Epithelial cell of proximal tubule (primary cell): ENCODE measurements at regions not wholly inside any gene's neighbourhood (a gene's known extent, or its start where the extent isn't known, plus 50 kb on each side); places are given as distances from the start of the nearest gene placed in this dataset.

Experiments
- DNase-seq: peaks from one replicate; pipeline ENCODE4 v3.0.0-alpha.2; 2011; ENCODE audit warnings: low read depth
- H3K4me3 ChIP-seq: 2 replicates; pipeline ENCODE4 v1.5.1; 2011; ENCODE audit warnings: low read depth, mild to moderate bottlenecking, low read length
- TF ChIP-seq, protein P1 (sequence below): conservative IDR thresholded peaks from 2 replicates; pipeline ENCODE4 v1.5.1; 2012; ENCODE audit warnings: low read depth, mild to moderate bottlenecking, low read length

DNA sequence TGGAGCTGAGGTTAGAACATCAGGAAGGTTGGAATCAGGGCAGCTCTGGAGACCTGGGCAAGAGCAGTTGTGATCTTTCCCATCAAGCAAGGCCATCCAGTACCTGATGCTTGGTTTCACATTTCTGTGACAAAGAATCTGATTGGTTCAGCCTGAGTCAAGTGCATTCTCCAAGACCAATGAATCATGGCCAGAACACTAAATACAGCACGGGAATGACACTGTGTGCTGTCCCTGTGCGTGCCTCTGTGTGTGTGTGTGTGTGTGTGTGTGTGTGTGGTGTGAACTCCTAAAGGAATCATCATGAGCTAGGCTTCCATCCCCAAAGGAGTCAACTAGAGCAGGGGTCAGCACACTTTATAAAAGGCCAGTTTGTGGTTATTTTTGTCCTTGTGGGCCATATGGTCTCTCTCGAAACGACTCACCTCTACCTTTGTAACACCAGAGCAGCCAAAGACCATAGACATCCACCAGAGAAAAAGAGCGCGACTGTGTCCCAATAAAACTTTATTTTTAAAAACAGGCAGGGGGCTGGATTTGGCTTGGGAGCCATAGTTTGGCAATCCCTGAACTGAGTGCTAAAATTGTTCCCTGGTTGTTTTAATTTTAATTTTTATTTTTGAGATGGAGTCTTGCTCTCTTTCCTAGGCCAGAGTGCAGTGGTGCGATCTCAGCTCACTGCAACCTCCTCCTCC is 99.7 kb downstream of the INHBB start:
- DNase-seq, result no peak
- no peak overlapping the region for H3K4me3 ChIP-seq
- TF ChIP-seq, protein P1, sequence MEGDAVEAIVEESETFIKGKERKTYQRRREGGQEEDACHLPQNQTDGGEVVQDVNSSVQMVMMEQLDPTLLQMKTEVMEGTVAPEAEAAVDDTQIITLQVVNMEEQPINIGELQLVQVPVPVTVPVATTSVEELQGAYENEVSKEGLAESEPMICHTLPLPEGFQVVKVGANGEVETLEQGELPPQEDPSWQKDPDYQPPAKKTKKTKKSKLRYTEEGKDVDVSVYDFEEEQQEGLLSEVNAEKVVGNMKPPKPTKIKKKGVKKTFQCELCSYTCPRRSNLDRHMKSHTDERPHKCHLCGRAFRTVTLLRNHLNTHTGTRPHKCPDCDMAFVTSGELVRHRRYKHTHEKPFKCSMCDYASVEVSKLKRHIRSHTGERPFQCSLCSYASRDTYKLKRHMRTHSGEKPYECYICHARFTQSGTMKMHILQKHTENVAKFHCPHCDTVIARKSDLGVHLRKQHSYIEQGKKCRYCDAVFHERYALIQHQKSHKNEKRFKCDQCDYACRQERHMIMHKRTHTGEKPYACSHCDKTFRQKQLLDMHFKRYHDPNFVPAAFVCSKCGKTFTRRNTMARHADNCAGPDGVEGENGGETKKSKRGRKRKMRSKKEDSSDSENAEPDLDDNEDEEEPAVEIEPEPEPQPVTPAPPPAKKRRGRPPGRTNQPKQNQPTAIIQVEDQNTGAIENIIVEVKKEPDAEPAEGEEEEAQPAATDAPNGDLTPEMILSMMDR, result no peak

- H3K4me3 ChIP-seq, result no peak overlapping the region
- TF ChIP-seq, protein P1, result no peak
- no peak for DNase-seq
Measured at GRCh38 chr2:120446236-120447126, 100.5 kb downstream of the INHBB start.

GRCh38 chr2:120447127-120447785 is 101.3 kb downstream of the INHBB start:
- TF ChIP-seq, protein P1, result no peak
- H3K4me3 ChIP-seq, result no peak overlapping the region
- DNase-seq, result no peak

- DNase-seq, result no peak
- no peak overlapping the region for H3K4me3 ChIP-seq
- TF ChIP-seq, protein P1, result no peak
Measured at GRCh38 chr2:120448436-120448835, 102.5 kb downstream of the INHBB start.

DNA sequence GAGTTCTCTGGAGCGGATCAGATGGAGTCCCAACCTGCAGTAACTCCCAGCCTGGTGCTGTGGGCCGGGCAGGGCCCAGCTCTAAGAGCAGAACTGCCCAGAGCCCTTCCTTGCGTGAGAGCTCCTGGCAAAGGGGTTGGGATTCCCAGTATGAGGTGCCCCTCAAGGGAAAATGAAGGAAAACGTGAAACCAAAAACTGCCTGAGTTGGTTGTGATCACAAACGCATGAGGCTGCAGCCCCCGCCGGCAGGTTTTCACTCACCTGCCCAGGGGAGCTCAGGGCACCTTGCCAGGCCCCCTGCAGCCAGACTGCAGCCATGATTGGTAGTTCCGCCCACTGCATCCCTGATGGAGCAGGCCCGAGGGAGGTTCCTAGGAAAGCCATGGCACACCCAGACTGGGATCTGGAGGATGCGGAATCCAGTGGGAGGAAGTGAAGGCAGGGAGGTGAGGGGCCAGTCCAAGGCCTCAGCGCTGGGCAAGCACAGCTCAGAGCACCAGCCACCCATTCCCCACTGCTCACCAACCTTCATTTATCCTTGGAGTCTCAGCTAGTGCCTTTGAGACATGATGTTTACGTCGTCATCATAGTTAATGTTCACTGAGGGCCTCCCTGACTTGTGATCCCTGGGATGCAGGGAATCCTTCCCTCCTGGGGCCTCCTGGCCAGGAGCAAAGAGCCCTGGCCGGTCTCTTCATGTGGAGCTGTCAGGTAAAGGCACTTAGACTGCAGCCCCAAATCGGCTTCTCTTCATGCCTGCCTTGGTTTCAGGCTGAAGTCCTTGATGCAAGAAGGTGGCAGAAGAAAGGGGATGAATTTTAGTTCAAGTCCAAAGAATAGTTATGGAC is 103.2 kb downstream of the INHBB start:
- TF ChIP-seq, protein P1, result no peak
- no peak overlapping the region for H3K4me3 ChIP-seq
- DNase-seq, result no peak

- TF ChIP-seq, protein P1, result no peak
- H3K4me3 ChIP-seq, result no peak overlapping the region
- DNase-seq, result no peak
Measured at GRCh38 chr2:120450196-120450820, 104.4 kb downstream of the INHBB start.
